GM18517 (cell line): ENCODE measurements at regions not wholly inside any gene's neighbourhood (a gene's known extent, or its start where the extent isn't known, plus 50 kb on each side); places are given as distances from the start of the nearest gene placed in this dataset.

ENCODE experiments used
- ATAC-seq: cut with Tn5 transposase; IDR thresholded peaks from one replicate; pipeline ENCODE4 v1.9.1; 2021; ENCODE audit warnings: mild to moderate bottlenecking, moderate library complexity; ENCODE audit not compliant: unreplicated experiment

- no peak for ATAC-seq
These were observed 580.5 kb upstream of the SGCD start for GRCh38 chr5:155746367-155747038.

- ATAC-seq: no peak
These were observed 576.9 kb upstream of the SGCD start for GRCh38 chr5:155750101-155750500.

- ATAC-seq: no peak
These were observed 576.4 kb upstream of the SGCD start for GRCh38 chr5:155750571-155750970.

- no peak for ATAC-seq
These were observed 572.9 kb upstream of the SGCD start for GRCh38 chr5:155753943-155754581.

GRCh38 chr5:155759252-155759651, 567.7 kb upstream of the SGCD start:
- no peak for ATAC-seq

- no peak for ATAC-seq
These were observed 567.0 kb upstream of the SGCD start for GRCh38 chr5:155759984-155760383.

GRCh38 chr5:155761502-155761901, 565.5 kb upstream of the SGCD start:
- ATAC-seq: no peak

- ATAC-seq: no peak
These were observed 561.2 kb upstream of the SGCD start for GRCh38 chr5:155765715-155766114.

- no peak for ATAC-seq
These were observed 559.5 kb upstream of the SGCD start for GRCh38 chr5:155767470-155767869.

GRCh38 chr5:155768332-155768731, 558.6 kb upstream of the SGCD start:
- no peak for ATAC-seq

- no peak for ATAC-seq
These were observed 554.8 kb upstream of the SGCD start for GRCh38 chr5:155772009-155772662.

GRCh38 chr5:155773680-155774079, 553.3 kb upstream of the SGCD start:
- ATAC-seq: no peak

- ATAC-seq: no peak
These were observed 546.7 kb upstream of the SGCD start for GRCh38 chr5:155780260-155780659.

GRCh38 chr5:155783246-155783645, 543.7 kb upstream of the SGCD start:
- ATAC-seq: no peak

- ATAC-seq: no peak
These were observed 543.2 kb upstream of the SGCD start for GRCh38 chr5:155783791-155784190.

GRCh38 chr5:155786108-155786507, 540.9 kb upstream of the SGCD start:
- ATAC-seq: no peak

GRCh38 chr5:155792873-155793272, 534.1 kb upstream of the SGCD start:
- no peak for ATAC-seq

- no peak for ATAC-seq
These were observed 532.2 kb upstream of the SGCD start for GRCh38 chr5:155794795-155795194.

- ATAC-seq: no peak
These were observed 527.7 kb upstream of the SGCD start for GRCh38 chr5:155799308-155799707.

- no peak for ATAC-seq
These were observed 518.9 kb upstream of the SGCD start for GRCh38 chr5:155807884-155808576.

- ATAC-seq: no peak
These were observed 511.7 kb upstream of the SGCD start for GRCh38 chr5:155815248-155815647.

GRCh38 chr5:155822177-155822576, 504.8 kb upstream of the SGCD start:
- ATAC-seq: no peak
